ENCODE measurements at regions not wholly inside any gene's neighbourhood (a gene's known extent, or its start where the extent isn't known, plus 50 kb on each side); places are given as distances from the start of the nearest gene placed in this dataset.

GRCh38 chr2:220277445-220277975 is 650.1 kb downstream of the SLC4A3 start:
- TF ChIP-seq YY1 (IDR thresholded peaks at IDR 0.05; ENCODE audit: insufficient read depth, insufficient replicate concordance, low read depth, low read length) (no peak), HDAC2 (CRISPR knock-in tag; IDR thresholded peaks at IDR 0.05) (no peak), NCOR1 (IDR thresholded peaks at IDR 0.05; ENCODE audit: borderline replicate concordance, low read length) (no peak), CHCHD3 (CRISPR knock-in tag; IDR thresholded peaks at IDR 0.05) (no peak), ZNF615 (CRISPR knock-in tag; IDR thresholded peaks at IDR 0.05; ENCODE audit: borderline replicate concordance) (no peak), STAT6 (CRISPR knock-in tag; IDR thresholded peaks at IDR 0.05; ENCODE audit: borderline replicate concordance) (no peak)
- TF ChIP-seq, protein P1, sequence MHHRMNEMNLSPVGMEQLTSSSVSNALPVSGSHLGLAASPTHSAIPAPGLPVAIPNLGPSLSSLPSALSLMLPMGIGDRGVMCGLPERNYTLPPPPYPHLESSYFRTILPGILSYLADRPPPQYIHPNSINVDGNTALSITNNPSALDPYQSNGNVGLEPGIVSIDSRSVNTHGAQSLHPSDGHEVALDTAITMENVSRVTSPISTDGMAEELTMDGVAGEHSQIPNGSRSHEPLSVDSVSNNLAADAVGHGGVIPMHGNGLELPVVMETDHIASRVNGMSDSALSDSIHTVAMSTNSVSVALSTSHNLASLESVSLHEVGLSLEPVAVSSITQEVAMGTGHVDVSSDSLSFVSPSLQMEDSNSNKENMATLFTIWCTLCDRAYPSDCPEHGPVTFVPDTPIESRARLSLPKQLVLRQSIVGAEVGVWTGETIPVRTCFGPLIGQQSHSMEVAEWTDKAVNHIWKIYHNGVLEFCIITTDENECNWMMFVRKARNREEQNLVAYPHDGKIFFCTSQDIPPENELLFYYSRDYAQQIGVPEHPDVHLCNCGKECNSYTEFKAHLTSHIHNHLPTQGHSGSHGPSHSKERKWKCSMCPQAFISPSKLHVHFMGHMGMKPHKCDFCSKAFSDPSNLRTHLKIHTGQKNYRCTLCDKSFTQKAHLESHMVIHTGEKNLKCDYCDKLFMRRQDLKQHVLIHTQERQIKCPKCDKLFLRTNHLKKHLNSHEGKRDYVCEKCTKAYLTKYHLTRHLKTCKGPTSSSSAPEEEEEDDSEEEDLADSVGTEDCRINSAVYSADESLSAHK (CRISPR knock-in tag; IDR thresholded peaks at IDR 0.05; ENCODE audit: borderline replicate concordance), result no peak
- TF ChIP-seq, protein P2, sequence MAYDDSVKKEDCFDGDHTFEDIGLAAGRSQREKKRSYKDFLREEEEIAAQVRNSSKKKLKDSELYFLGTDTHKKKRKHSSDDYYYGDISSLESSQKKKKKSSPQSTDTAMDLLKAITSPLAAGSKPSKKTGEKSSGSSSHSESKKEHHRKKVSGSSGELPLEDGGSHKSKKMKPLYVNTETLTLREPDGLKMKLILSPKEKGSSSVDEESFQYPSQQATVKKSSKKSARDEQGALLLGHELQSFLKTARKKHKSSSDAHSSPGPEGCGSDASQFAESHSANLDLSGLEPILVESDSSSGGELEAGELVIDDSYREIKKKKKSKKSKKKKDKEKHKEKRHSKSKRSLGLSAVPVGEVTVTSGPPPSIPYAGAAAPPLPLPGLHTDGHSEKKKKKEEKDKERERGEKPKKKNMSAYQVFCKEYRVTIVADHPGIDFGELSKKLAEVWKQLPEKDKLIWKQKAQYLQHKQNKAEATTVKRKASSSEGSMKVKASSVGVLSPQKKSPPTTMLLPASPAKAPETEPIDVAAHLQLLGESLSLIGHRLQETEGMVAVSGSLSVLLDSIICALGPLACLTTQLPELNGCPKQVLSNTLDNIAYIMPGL (CRISPR knock-in tag; IDR thresholded peaks at IDR 0.05; ENCODE audit: borderline replicate concordance in 1 of 2, low read depth in 1 of 2), result no peak
